GM18858 (cell line): ENCODE measurements at regions not wholly inside any gene's neighbourhood (a gene's known extent, or its start where the extent isn't known, plus 50 kb on each side); places are given as distances from the start of the nearest gene placed in this dataset.
A peak's percentile ranks its signal among the peaks of the same experiment; 100 is the strongest.

Experiments used
- ATAC-seq: cut with Tn5 transposase; IDR thresholded peaks from one replicate; pipeline ENCODE4 v1.9.1; 2021; ENCODE audit not compliant: unreplicated experiment

DNA sequence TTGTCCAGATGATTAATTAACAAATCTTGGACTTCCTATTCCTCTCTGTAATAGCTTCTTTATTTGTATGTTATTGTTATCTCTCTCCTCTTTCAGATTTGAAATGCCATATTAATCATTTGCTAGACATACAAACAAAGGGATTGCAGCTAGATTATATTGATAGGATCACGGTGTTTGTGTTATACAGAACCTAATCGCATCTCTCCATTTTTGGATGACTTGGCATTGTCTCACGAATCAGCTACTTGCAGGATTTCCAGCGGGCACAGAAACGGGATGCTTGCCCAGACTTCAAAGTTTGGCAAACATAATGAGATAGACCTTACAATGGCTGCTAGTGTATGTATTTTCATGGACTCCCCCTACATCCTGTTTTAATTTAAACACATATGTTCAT is 368.1 kb downstream of the TLE4 start:
- no peak for ATAC-seq

GRCh38 chr9:79936336-79936735 is 364.6 kb downstream of the TLE4 start:
- ATAC-seq: no peak

DNA sequence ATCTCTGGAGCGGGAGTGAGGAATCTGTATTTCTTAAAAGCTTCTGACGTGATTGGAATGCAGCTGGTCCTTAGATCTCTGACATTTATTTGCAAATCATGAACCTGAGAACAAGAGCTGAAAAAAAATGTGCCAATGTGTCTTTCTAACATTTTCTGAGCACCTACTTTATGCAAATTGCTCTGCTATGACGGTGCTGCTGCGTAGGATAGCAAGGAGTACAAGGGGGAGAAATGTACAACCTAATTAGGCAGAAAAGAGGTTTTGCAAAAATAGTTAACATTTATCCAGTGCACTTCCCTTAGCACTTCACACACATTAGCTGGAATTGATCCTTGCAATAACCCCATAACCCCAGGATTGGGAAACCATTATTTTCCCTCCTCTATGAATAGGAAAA is 357.5 kb downstream of the TLE4 start:
- no peak for ATAC-seq

DNA sequence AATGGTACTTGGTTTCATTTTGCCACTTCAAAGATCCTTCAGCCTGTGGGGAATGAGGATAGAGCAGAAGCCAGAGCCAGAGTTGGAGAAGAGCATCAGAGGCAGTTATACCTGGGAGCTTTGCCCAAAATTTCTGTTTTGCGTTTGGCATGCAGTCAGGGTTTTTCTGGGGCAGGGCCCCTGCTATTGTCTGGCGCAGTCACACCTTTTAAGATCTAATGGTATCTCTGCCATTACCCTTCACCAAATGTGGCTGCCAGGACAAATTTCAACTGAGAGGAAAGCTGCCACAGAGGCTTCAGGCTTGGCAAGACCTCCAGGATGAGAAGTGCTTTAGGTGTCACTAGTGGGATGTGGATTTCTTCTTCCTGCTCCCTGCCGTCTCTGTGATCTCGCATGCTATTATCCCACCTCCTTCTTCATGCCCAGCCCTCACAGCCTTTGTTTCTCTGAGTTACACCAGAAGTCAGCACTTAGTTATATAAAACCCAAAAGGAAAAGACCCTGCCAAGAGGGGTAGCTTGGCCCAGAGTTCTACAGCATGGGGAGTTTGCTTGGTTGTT is 357.0 kb downstream of the TLE4 start:
- no peak for ATAC-seq

DNA sequence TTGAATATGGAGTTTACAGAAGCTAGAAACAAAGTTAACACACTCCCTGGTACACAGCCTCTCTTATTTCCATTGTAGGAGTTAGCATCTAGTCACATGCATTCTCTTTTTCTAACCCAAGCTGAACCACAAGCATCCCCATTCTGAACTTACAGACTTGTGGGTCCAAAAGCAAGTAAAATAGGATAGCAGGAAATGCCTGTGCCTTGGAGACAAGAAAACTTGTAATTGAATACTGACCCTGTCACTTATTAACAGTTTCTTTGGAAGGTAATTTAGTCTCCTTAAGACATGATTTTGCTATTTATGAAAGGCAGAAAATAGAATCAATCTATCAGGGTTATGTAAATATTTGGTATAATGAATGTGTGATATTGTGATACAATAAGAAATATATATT is 353.6 kb downstream of the TLE4 start:
- no peak for ATAC-seq

- ATAC-seq: no peak
Measured at GRCh38 chr9:79924836-79925235, 353.1 kb downstream of the TLE4 start.

- ATAC-seq: no peak
Measured at GRCh38 chr9:79917421-79917820, 345.7 kb downstream of the TLE4 start.

DNA sequence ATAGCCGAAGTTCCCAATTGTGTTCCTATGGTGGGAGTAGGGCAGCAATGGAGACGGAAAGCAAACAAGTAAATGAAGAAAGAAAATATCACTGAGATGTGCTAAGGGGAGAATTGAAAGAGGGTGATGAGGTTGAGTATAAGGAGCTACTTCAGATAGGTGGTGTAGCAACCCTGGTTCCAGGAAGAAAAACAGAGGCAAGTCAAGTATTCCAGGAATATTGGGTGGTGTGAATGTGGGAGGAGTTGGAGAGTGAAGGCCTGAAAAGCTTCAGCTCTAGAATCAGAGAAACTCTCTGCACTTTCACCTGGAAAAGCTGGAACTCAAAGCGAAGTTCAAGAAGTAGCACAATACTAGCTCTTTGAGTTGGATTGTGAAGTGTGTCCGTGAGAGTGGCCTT is 342.1 kb downstream of the TLE4 start:
- no peak for ATAC-seq

DNA sequence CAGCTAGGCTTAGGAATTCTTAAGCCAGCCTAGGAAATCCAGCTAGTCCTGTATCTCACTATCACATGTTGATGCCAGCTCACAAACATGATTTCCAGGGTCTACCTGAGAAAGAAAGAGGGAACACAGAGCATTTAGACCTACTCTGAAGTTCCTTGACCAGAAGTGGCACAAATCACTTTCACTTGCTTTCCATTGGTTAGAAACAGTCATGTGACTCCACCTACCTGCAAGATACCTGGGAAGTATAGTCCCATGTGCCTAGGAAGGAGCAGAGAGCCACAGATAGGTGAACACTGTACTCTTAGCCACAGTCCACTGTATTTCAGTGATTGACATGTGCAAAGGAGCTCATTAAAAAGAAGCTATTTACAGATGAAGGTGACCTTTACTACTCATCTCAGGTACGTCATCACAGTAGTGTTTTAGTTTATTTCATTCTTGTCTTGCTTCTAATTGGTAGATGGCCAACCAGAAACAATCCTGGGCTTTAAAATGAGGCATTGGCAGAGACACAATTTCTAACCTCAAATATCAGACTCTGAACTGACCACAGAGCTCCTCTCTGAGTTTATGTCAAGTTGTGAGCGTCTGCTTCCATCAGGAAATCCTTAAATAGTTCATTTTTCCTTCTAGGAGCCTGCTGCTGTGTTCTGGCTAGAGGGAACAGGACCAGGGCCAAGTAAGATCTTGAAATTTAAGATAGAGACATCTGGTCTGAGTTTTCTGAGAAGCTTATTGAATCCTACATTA is 340.7 kb downstream of the TLE4 start:
- ATAC-seq: no peak

- ATAC-seq: no peak
Measured at GRCh38 chr9:79911724-79912123, 340.0 kb downstream of the TLE4 start.

GRCh38 chr9:79902825-79903600 is 331.2 kb downstream of the TLE4 start:
- ATAC-seq: no peak

- no peak for ATAC-seq
Measured at GRCh38 chr9:79900754-79901153, 329.0 kb downstream of the TLE4 start.

- ATAC-seq: no peak
Measured at GRCh38 chr9:79896390-79896980, 324.7 kb downstream of the TLE4 start.

GRCh38 chr9:79895232-79895631 is 323.5 kb downstream of the TLE4 start:
- ATAC-seq: no peak

GRCh38 chr9:79889369-79889768 is 317.6 kb downstream of the TLE4 start:
- ATAC-seq: no peak

GRCh38 chr9:79885093-79885857 is 313.5 kb downstream of the TLE4 start:
- no peak for ATAC-seq

DNA sequence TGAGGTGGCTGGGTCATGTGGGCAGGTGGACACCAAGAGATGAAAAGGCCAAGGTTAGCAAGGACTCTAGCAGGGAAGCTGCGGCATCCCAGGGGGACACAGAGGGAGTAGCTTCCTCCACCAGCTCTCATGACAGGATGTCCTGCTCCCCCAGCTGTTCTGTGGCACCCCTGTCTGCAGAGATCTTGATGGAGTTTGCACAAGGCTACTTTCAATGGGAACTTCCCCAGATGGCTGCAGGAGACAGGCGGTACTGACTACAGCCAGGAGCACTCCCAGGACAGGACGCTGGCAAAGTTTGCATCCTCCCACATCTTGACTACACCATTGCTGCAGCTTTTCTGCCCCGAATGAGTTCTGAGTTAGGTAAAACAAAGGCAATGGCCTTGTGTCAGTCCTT is 312.8 kb downstream of the TLE4 start:
- ATAC-seq: no peak

DNA sequence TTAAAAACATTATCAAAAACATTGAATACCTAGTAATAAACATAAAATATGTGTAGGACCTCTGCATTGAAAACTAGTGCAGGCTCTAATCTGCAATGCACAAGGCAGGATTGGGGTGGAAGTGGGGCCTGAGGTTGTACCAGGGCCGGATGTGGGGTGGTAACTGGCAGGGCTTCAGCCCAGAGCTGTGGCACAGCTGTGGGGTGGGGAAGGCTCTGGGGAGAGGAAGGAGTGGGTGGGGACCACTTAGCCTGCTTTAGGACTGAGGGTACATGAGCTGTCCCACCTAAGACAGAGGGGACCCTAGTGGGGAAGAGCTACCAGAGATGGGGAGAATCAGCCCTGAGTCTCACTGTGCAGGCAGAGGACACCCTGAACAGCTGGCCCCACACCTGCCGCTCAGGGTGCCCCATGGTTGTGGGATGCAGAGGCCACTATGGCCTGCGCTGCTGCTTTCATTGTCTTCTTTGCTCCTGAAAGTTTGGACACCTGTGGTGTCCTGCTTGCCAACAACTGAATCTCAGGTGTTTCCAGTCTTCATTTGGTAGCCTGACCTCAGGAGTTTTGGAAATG is 311.4 kb downstream of the TLE4 start:
- ATAC-seq: peak; percentile 40

- ATAC-seq: peak; percentile 45
Measured at GRCh38 chr9:79880626-79881025, 308.9 kb downstream of the TLE4 start.

GRCh38 chr9:79877943-79878602 is 306.3 kb downstream of the TLE4 start:
- ATAC-seq: no peak
